Activated CD4-positive, CD25-positive, alpha-beta regulatory T cell treated with anti-CD3 and anti-CD28 coated beads, Interleukin-2, amount 50 U/mL, for 72 hours (primary cell): ENCODE measurements at regions not wholly inside any gene's neighbourhood (a gene's known extent, or its start where the extent isn't known, plus 50 kb on each side); places are given as distances from the start of the nearest gene placed in this dataset.
"Not testable (repeated sequence)": the region's sequence is repeated elsewhere in the genome, so short reads cannot be mapped to it uniquely, and the experiment has no call there.

ENCODE experiments used
- DNase-seq: peaks from one replicate; pipeline ENCODE4 v3.0.0; 2021

DNA sequence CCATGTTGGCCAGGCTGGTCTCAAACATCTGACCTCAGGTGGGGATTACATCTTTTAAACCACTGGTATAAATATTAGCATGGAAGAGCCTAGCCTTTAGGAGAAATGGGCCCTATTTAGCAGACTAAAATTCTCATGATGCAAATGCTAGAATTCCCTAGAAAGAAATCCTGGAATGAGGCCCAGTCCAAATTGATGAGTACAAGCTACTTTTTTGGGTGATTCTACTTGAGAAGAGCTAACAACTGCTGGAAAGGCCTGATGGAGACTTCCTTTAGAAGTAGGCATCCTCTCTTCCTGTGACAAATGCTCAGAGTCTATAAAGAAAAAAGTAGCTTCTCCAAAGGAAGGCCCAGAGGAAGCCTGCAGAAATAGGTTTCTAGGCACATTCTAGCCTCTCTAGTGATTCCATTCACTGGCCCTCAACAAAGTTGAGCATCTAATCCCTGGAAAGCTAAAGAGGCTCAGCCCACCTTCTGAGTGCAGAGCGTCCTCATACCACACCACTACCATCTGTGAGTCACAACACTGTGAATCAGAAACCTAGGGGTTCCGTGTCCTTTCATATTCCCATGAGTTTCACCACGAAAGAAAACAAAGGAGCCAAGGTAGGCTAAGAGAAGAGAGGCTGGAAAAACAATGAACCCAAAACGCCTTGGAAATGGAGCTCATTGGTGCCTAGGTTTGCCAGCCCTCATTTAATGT is 183.1 kb downstream of the C1D start:
- no peak for DNase-seq

- DNase-seq = no peak
Measured at GRCh38 chr2:67880291-67880761, 182.5 kb downstream of the C1D start.

DNA sequence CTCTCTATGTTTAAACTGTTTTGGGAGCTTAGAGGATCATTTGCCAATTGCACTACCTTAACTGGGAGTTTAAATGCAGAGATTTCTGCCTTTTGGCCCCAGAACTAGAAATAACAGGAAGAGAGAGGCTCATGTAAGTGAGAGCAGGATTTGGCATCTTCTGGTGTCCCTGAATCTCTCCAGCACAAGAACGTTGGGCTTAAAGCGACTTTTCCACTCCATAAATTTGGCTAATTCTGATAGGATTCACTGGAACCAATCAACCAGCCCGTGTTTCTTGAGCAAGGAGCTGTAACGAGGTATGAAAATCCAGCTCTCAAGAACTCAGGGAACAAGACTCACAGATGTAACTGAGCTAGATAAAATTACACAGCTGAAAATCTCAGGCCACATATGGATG is 181.0 kb downstream of the C1D start:
- no peak for DNase-seq

DNA sequence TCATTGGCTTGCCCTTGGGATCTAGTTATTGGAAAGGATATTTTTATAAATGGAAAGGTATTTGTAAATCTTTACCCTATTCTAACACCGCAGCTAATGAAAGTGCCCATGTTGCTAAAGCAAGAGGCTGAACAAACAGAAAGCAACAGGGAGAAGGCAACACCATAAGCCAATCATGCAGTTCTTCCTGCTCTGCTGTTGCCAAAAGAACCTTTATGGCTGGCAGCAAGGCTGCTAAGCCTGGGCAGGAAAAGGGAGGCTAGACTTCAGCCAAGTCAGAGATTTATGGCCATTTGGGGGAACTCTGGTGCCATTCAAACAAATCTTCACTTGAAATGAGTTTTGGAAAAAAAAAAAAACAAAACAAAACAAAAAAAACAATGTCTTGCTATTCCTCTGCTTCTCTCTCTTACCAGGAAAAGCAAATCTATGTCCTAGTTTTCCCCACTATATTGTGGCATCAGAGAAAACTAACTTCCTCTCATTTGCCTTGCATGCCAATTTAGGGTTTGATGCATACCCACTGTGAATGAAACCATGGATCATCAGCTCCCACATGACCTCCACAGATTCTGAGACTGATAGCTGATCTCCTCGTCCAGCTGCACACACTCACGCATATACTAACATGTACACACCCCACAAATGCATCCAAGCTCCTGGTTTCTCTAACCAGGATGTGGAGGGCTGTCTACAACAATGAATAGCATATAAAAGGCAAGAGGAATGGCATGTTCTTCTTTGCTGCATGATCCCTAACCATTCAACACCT is 179.3 kb downstream of the C1D start:
- DNase-seq = no peak

DNA sequence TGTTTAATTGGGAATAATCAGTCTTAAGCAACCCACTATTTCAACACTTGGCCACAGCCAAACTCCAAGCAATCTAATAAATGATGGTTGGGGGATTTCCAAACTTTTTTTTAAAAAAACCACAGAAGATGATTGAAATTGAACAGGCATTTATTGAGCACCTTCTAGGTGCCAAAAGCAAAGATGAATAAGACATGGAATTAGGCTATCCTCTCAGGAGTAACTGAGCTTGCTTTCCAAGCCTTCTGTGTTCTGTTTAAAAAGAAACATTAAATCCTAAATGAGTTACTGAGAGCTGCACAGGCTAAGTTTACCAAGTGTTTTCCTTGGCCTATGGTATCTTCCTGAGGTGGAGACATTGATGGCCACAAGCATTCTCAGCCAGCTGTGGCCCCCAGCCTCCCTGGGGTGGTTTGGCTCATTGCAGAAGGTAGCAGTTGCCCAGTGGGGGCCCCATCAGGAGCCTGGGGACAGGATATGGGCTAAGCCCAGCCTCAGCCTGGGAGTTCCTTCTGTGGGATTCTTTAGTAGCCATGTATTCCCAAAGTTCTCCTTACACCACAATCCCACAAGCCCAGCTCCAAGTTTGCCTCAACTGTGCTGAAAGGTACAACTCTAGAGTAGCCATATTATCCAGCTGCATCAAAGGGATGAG is 174.3 kb downstream of the C1D start:
- no peak for DNase-seq

GRCh38 chr2:67889056-67889455 is 173.7 kb downstream of the C1D start:
- no peak for DNase-seq

DNA sequence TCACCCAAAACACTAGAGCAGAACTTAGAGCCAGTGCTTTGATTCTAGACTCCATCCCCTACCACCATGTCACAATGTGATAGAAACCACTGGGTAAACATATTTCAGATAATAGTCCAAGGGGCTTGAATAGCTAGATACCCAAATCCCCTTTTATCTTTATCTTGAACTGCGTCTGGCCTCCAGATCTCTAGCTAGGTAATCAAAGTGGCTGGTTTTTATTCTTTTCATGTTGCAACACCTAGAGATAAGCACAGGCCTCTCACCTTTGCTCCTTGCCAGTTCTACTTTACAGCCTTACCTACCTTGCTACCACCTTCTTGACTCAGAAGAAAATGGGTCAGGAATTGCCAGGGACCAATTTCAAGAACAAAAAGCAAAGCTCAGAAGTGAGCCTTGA is 171.2 kb downstream of the C1D start:
- DNase-seq = no peak

DNA sequence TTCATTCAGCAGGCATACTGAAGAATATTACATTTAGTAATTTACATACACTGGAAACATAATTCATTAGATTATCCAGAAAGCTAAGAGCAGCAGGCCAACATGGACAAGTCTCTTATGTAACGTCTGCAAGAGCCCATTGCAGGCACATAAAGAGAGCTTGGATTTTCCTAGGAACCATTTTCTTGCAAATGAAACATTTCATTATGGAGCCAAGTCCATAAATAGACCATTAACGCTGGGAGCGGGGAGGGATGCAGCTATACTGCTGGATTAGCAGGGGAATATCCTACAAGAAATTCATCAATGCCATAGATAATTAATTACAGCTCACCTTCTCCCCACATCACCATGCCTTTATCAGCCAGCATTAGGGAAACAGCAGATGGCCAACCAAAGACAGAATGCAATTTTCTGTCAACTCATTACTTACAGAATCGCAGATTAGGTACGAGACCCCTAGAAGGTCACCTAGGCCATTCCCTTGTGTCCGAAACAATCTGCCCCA is 170.4 kb downstream of the C1D start:
- no peak for DNase-seq

DNA sequence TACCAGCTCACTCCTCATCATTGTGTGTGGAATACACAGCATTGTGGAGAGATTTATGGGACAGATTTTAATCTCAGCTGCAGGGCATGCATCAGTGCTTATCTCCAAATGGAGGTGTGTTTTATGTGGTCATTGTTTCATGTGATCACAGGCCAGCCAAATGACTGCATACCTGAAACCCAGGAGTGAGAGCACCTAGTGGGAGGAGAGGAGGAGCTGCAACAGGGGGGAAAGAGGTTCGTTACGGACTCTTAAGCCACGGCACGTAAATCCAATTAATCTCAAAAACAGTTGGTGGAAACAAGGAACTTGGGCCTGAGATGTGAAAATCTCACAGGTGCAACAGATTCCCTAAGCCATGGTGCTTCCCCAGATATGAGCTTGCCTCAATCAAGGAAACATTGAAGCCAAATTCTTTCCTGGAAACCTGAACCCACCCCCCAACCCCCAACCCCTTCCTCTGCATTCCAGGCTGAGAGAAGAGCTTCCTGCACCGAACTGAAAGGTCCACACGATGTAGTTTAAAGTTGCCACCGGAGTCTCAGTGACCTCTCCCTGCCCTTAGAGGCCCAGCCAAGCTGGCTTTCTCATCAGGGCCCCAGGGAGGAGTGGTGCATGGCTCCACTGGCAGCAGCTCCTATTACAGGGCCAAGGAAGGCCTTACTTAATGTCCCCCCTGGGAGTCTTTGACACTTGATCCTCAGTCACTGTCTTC is 167.4 kb downstream of the C1D start:
- DNase-seq = no peak

DNA sequence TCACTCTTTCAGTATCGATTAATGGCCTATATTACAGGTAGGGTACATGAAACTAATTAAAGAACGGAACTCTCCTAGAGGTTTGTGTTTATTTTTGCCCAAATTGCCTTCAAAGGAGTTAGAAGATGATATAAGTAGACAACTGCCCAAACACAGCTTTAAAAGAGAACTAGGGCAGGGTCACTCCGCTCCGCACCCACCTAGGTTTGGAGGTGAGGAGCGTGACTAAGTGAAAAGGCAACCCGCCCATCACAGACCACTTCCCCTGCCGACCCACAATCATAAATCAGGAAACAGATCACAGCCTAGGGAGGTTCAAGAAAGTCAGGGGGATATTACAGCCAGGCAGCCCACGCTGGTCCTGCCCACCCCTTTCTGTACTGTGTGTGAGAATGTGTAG is 166.7 kb downstream of the C1D start:
- DNase-seq = no peak

DNA sequence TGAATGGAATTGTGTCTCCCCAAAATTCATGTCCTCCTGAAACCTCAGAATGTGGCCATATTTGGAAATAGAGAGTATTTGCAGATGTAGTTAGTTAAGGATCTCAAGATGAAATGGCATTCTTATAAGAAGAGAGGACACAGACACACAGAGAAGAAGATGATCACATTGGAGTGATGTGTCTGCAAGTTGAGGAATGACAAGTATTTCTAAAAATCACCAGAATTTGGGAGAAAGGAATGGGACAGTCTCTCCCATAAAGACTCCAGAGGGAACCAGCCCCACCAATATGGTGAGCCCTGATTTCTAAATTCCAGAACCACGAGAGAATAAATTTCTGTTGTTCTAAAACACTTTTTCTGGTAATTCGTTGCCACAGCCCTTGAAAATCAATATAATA is 166.3 kb downstream of the C1D start:
- no peak for DNase-seq

- no peak for DNase-seq
Measured at GRCh38 chr2:67898595-67898994, 164.2 kb downstream of the C1D start.

- no peak for DNase-seq
Measured at GRCh38 chr2:67899187-67899586, 163.6 kb downstream of the C1D start.

- no peak for DNase-seq
Measured at GRCh38 chr2:67900826-67901225, 162.0 kb downstream of the C1D start.

DNA sequence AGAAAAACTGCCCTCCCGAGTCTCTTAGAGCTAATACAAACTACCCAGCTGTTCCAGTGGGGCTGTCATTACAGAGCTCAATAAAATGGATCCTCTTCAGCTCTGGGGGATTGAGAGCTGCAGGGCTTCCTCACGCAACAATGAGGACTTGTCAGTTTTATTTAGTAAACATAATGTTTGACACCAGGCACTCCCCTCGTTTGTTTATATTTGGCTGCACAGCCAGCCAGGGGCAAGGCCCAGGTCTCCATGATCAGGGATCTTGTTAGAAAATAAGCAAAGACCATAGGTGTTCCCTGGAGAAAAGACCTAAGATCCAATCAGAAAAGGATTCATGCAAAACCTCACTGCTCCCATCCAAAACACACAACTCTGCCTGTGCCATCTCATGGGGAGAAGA is 158.2 kb downstream of the C1D start:
- no peak for DNase-seq

DNA sequence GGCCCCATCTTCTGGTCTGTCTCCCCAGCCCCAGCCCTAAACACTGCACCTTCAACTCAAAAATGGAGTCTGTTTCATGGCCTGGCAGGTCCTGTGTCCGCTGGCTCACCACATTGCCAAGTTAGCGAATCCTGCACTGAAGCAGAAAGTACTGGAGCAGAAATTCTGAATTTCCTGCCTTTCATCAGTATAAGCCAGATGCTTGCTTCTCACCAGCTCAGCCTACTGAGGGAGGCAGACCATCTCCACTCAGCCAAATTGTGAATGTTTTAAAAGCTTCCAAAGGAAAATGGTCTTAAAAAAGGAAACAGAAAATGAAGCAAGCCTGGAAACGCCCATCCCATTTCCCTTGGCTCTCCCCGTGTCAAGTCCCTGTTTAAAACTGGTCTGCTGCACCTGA is 157.8 kb downstream of the C1D start:
- DNase-seq = no peak

- not testable (repeated sequence) for DNase-seq
Measured at GRCh38 chr2:67906547-67906946, 156.3 kb downstream of the C1D start.

- DNase-seq = no peak
Measured at GRCh38 chr2:67917332-67918054, 145.3 kb downstream of the C1D start.

DNA sequence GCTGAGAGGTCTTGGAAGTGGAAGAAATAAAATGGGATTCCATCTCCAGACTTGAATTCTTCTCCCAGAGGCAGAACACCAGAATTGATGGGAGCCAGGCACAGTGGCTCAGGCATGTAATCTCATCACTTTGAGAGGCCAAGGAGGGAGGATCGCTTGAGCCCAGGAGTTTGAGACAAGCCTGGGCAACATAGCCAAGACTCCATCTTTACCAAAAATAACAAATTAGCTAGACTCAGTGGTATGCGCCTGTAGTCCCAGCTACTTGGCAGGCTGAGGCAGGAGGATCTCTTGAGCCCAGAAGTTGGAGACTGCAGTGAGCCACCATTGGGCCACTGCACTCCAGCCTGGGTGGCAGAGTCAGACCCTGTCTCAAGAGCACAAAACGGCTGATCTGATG is 144.3 kb downstream of the C1D start:
- no peak for DNase-seq

DNA sequence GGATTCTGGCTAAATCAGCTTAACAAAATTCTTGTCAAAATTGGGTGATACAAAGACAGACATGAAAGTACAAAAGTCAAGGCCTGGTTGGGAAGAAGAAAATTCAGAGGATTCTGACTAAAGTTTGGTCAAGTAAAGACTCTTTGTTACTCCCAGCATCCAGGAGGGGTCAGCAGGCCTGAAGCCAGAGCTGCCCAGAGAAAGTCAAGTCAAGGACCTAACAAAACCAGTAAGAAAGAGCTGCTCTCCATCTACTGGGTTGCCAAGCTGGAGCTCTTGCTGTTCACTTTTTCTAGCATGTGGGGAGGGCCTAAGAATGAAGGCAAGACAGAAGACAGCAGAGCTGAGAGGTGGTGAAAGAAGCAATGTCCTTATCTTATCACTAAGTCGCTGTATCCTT is 143.3 kb downstream of the C1D start:
- no peak for DNase-seq

DNA sequence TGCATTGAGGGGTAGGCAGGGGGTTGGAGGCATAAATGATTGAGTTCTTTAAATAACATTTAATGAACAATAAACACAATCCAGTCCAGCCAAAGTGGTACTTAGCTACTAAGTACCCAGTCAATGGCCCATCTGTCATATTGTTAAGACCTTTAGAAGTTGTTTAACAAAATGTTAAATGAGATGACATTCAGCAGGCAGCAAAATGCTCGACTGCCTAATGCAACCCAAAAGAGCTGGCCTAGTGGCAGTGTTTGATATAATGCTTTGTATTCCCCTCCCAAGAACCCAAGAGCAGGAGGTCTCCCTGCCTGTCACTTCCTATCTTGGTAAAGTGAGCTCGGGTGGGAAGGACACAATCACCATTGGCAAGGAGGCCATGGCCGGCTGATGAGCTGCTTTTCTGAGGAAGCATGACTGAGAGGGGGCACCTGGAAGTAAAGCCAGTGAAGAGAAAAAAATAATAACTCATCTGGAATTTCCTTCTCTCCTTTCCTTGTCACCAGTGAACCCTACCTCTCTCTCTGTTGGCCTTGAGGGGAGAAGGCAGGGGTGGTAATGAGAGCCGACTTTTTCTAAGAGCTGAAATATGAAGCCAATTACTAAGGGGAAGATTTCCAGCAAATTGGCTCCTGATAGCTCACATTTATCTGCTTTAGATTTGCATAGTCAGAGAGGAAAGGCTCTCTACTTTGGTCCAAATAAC is 140.6 kb downstream of the C1D start:
- DNase-seq = no peak

DNA sequence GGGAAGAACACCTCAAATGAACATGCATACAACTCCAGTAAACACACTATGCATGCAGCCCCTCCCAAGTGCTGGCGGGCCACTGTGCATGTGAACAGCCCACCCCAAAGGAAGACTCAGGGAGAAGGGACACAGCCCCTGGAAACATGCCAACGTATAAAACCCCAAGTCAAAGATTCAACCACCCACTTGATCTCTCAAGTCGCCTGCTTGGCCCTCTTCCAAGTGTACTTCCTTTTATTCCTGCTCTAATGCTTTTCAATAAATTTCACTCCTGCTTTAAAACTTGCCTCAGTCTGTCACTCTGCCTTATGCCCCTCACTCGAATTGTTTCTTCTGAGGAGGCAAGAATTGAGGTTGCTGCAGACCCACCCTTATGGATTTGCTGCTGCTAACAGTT is 139.1 kb downstream of the C1D start:
- DNase-seq = no peak
